GM12878 (cell line): ENCODE measurements at regions not wholly inside any gene's neighbourhood (a gene's known extent, or its start where the extent isn't known, plus 50 kb on each side); places are given as distances from the start of the nearest gene placed in this dataset.

ENCODE experiments used
- ATAC-seq: fragments of 200-7000 bp; cut with Tn5 transposase; 3 replicates; pipeline ENCODE4 v1.9.1; 2020; ENCODE audit warnings: mild to moderate bottlenecking, moderate library complexity
- BruUV-seq: library from RNA; stranded (reverse); fragments of 400-500 nt; replicated peaks from 2 replicates; lab custom pipeline; 2021; lab: Mats Ljungman, UMichigan
- CTCF ChIA-PET: fragments of 300-600 bp; sonication (Branson Sonifier 250); formaldehyde crosslinking; extraction: SDS; loops from one replicate; lab custom pipeline; 2021; ENCODE audit warnings: inconsistent platforms; lab: Yijun Ruan, JAX
- POLR2A ChIA-PET: fragments of 350-600 bp; formaldehyde crosslinking; extraction: SDS; loops from one replicate; lab custom pipeline; 2021; ENCODE audit warnings: inconsistent platforms; lab: Charles Lee
- RAD21 ChIA-PET: fragments of 300-600 bp; sonication (Branson Sonifier 250); formaldehyde crosslinking; loops from one replicate; lab custom pipeline; 2023; ENCODE audit warnings: antibody characterized with exemption; ENCODE audit not compliant: unreplicated experiment; lab: Charles Lee
- SMC1A ChIA-PET: fragments of 300-600 bp; sonication (Branson Sonifier 250); formaldehyde crosslinking; loops from one replicate; lab custom pipeline; 2023; ENCODE audit not compliant: unreplicated experiment, uncharacterized antibody; lab: Charles Lee
- DNase-seq: peaks from one replicate; pipeline ENCODE4 v3.0.0-alpha.2; 2011; ENCODE audit warnings: low read depth, low spot score
- FAIRE-seq: peaks from 3 replicates; lab custom pipeline; 2011; peaks lifted over from hg19 to GRCh38; lab: Jason Lieb, UNC
- H2AFZ ChIP-seq: 2 replicates; pipeline ENCODE4 v1.6.0; 2011; ENCODE audit warnings: low read depth, low read length, control low read depth; ENCODE audit not compliant: control insufficient read depth
- H3K27ac ChIP-seq: 2 replicates; pipeline ENCODE4 v1.5.1; 2011; ENCODE audit warnings: control low read depth; ENCODE audit not compliant: control insufficient read depth, insufficient read depth
- H3K27me3 ChIP-seq, 2 experiments: replicated peaks in 1 of 2; 2 replicates each; pipeline versions ENCODE4 v1.6.0 to v1.6.1; 2011; ENCODE audit warnings: low read length in 1 of 2; ENCODE audit not compliant: control insufficient read depth in 2 of 2, insufficient read depth in 2 of 2
- H3K36me3 ChIP-seq, 2 experiments: 2 replicates each; pipeline ENCODE4 v1.5.1; 2011; ENCODE audit warnings: low read length in 1 of 2; ENCODE audit not compliant: control insufficient read depth in 2 of 2, insufficient read depth in 2 of 2
- H3K4me1 ChIP-seq: 2 replicates; pipeline ENCODE4 v1.6.1; 2011; ENCODE audit warnings: mild to moderate bottlenecking, low read length, moderate library complexity, mixed read lengths; ENCODE audit not compliant: control insufficient read depth, insufficient read depth
- H3K4me2 ChIP-seq: 2 replicates; pipeline ENCODE4 v1.6.0; 2011; ENCODE audit warnings: control low read depth; ENCODE audit not compliant: control insufficient read depth, insufficient read depth
- H3K4me3 ChIP-seq: fragments of 200-600 bp; sonication (generic); 2 replicates; pipeline ENCODE4 v1.5.1; 2016
- H3K79me2 ChIP-seq: 2 replicates; pipeline ENCODE4 v1.6.0; 2011; ENCODE audit warnings: low read length; ENCODE audit not compliant: control insufficient read depth, insufficient read depth
- H3K9ac ChIP-seq: 2 replicates; pipeline ENCODE4 v1.8.0; 2011; ENCODE audit warnings: low read length, control low read depth, mixed read lengths; ENCODE audit not compliant: control insufficient read depth, insufficient read depth
- H3K9me3 ChIP-seq: replicated peaks from 3 replicates; pipeline ENCODE4 v1.5.1; 2011; ENCODE audit warnings: mild to moderate bottlenecking, low read length; ENCODE audit not compliant: control insufficient read depth, insufficient read depth
- H4K20me1 ChIP-seq: 2 replicates; pipeline ENCODE4 v1.6.0; 2011; ENCODE audit not compliant: control insufficient read depth, insufficient read depth
- IRF5 ChIP-seq: fragments of 450-650 bp; IDR thresholded peaks from 2 replicates; pipeline ENCODE4 v1.6.1; 2017; ENCODE audit warnings: borderline replicate concordance
- MAX ChIP-seq: IDR thresholded peaks from 2 replicates; pipeline ENCODE4 v1.6.1; 2012; ENCODE audit warnings: low read depth, low read length, improper control_type of control experiment
- POLR2AphosphoS5 ChIP-seq: IDR thresholded peaks from 2 replicates; pipeline ENCODE4 v1.6.1; 2011; ENCODE audit warnings: mild to moderate bottlenecking, low read length, inconsistent platforms
- SRF ChIP-seq, 2 experiments: IDR thresholded peaks; 2 replicates each; pipeline ENCODE4 v1.6.1; 2011; ENCODE audit warnings: low read depth in 2 of 2, low read length in 2 of 2, mild to moderate bottlenecking in 1 of 2, moderate library complexity in 1 of 2
- YBX1 ChIP-seq: fragments of 450-650 bp; IDR thresholded peaks from 2 replicates; pipeline ENCODE4 v1.6.1; 2016; ENCODE audit warnings: antibody characterized with exemption
- WGBS: methylation state at CpG from one replicate; pipeline ENCODE4 v1.1.6; 2016; ENCODE audit warnings: low lambda C conversion rate; ENCODE audit not compliant: insufficient replicate concordance, insufficient coverage; ENCODE audit errors: missing lambda C conversion rate; 5-methylcytosine and 5-hydroxymethylcytosine counted together
- in situ Hi-C: fragments of 300-500 bp; cut with MboI; formaldehyde crosslinking; loops from 9 replicates; pipeline ENCODE4 v1.14.3; 2018; ENCODE audit warnings: mixed read lengths
- intact Hi-C: fragments of 100-400 bp; cut with micrococcal nuclease; formaldehyde crosslinking; loops from one replicate; pipeline ENCODE4 v1.14.2; 2022; ENCODE audit not compliant: unreplicated experiment

- Histone ChIP-seq H3K27ac (no peak overlapping the region), H3K36me3 (no peaks in the 10 kb centered on the region), H2AFZ (no peak overlapping the region), H4K20me1 (no peaks in the 10 kb centered on the region; the same call in 1 of the 2 replicates), H3K9me3 (no peaks in the 10 kb centered on the region; the same call in 2 of the 3 replicates), H3K27me3 (no peaks in the 10 kb centered on the region), H3K9ac (no peak overlapping the region), H3K4me2 (no peak overlapping the region), H3K79me2 (no peaks in the 10 kb centered on the region), H3K4me1 (no peaks in the 10 kb centered on the region), H3K4me3 (no peak overlapping the region)
- CTCF ChIA-PET: no interaction called here
- DNase-seq: no peak
- intact Hi-C loops (no loop called here), in situ Hi-C loops (no loop called here)
- POLR2A ChIA-PET: no interaction called here
- SMC1A ChIA-PET: no interaction called here
- no peak for ATAC-seq
- no peak for FAIRE-seq
- RAD21 ChIA-PET: no interaction called here
- TF ChIP-seq SRF (IDR thresholded peaks at IDR 0.05; ENCODE audit: low read depth in 2 of 2, low read length in 2 of 2): no peak
- no TSS peak for BruUV-seq
- 15% methylated on average over 13 of the region's 13 CpGs for WGBS
Measured at GRCh38 chr17:79142375-79142774, 67.8 kb downstream of the ENGASE start.

- CTCF ChIA-PET: interaction anchor here (1.0 kb wide), 1 partner anchor 250 kb away, joined by 5 read pairs; no protein-coding TSS in a partner anchor
- RAD21 ChIA-PET: no interaction called here
Measured at GRCh38 chr17:79141578-79142355, 67.1 kb downstream of the ENGASE start.

More at GRCh38 chr17:79141578-79142355, 67.1 kb downstream of the ENGASE start:
- ChIA-PET POLR2A (no interaction called here), SMC1A (no interaction called here)
- no peaks in the 10 kb centered on the region for H3K27me3 ChIP-seq
- DNase-seq (no peak), FAIRE-seq (no peak), ATAC-seq (no peak)
- no peak overlapping the region for H3K4me3 ChIP-seq
- H3K4me1 ChIP-seq: no peaks in the 10 kb centered on the region
- no peak overlapping the region for H3K4me2 ChIP-seq
- BruUV-seq: no TSS peak
- in situ Hi-C loops (no loop called here), intact Hi-C loops (no loop called here)
- no peaks in the 10 kb centered on the region; the same call in 1 of the 2 replicates for H4K20me1 ChIP-seq
- 16% methylated on average over 24 of the region's 24 CpGs for WGBS
- H3K27ac ChIP-seq: no peak overlapping the region
- no peaks in the 10 kb centered on the region for H3K36me3 ChIP-seq
- no peak for TF ChIP-seq MAX
- TF ChIP-seq YBX1: no peak
- no peak for TF ChIP-seq IRF5
- TF ChIP-seq POLR2AphosphoS5: no peak
- no peak overlapping the region for H2AFZ ChIP-seq
- H3K79me2 ChIP-seq: no peaks in the 10 kb centered on the region
- no peak overlapping the region for H3K9ac ChIP-seq
- H3K9me3 ChIP-seq: no peaks in the 10 kb centered on the region; the same call in 2 of the 3 replicates
